Endothelial cell of umbilical vein (primary cell): ENCODE measurements at regions not wholly inside any gene's neighbourhood (a gene's known extent, or its start where the extent isn't known, plus 50 kb on each side); places are given as distances from the start of the nearest gene placed in this dataset.

ENCODE experiments used
- BruUV-seq: library from RNA; stranded (reverse); fragments of 400-500 nt; replicated peaks from 2 replicates; lab custom pipeline; 2021; lab: Mats Ljungman, UMichigan
- CTCF ChIA-PET: fragments of 300-600, 350-600 bp; sonication (Branson Sonifier 250); formaldehyde crosslinking; loops from one replicate; lab custom pipeline; 2021; ENCODE audit warnings: antibody characterized with exemption, inconsistent platforms; lab: Charles Lee
- POLR2A ChIA-PET: fragments of 300-600, 350-600 bp; sonication (Branson Sonifier 250); formaldehyde crosslinking; loops from one replicate; lab custom pipeline; 2021; ENCODE audit warnings: antibody characterized with exemption, inconsistent platforms; lab: Charles Lee
- DNase-seq: peaks from one replicate; pipeline ENCODE4 v3.0.0-alpha.2; 2011; ENCODE audit warnings: low read depth, low spot score
- FAIRE-seq: peaks from 2 replicates; lab custom pipeline; 2011; peaks lifted over from hg19 to GRCh38; lab: Jason Lieb, UNC
- H2AFZ ChIP-seq: 2 replicates; pipeline ENCODE4 v1.6.0; 2012; ENCODE audit warnings: low read depth, low read length, control low read depth, inconsistent platforms
- H3K27ac ChIP-seq: 2 replicates; pipeline ENCODE4 v1.5.1; 2011; ENCODE audit warnings: low read depth, mild to moderate bottlenecking, control low read depth, low read length, moderate library complexity; ENCODE audit not compliant: insufficient read depth
- H3K27me3 ChIP-seq, 2 experiments: 2 replicates each; pipeline versions ENCODE4 v1.6.0 to v1.6.1; 2011; ENCODE audit warnings: low read length in 2 of 2, mixed read lengths in 1 of 2; ENCODE audit not compliant: control insufficient read depth in 2 of 2, insufficient read depth in 2 of 2
- H3K36me3 ChIP-seq, 2 experiments: 2 replicates in 1 of 2; 3 replicates in 1 of 2; pipeline ENCODE4 v1.5.1; 2011; ENCODE audit warnings: low read length in 2 of 2, mild to moderate bottlenecking in 1 of 2, moderate library complexity in 1 of 2; ENCODE audit not compliant: control insufficient read depth in 2 of 2, insufficient read depth in 2 of 2; ENCODE audit errors: extremely low read depth in 1 of 2
- H3K4me1 ChIP-seq: 3 replicates; pipeline ENCODE4 v1.5.1; 2011; ENCODE audit warnings: mild to moderate bottlenecking, low read length; ENCODE audit not compliant: control insufficient read depth, insufficient read depth; ENCODE audit errors: extremely low read depth
- H3K4me2 ChIP-seq: 2 replicates; pipeline ENCODE4 v1.6.1; 2011; ENCODE audit warnings: low read length, control low read depth, mixed read lengths; ENCODE audit not compliant: insufficient read depth
- H3K4me3 ChIP-seq, 3 experiments: fragments of 200-600 bp in 1 of 3; sonication (generic), shearing (Covaris generic) in 1 of 3; replicated peaks in 1 of 3; 2 replicates each; pipeline ENCODE4 v1.5.1; 2011 to 2016; ENCODE audit warnings: control low read depth in 3 of 3, low read length in 3 of 3, mild to moderate bottlenecking in 2 of 3, inconsistent platforms in 1 of 3, low read depth in 1 of 3, moderate library complexity in 1 of 3; ENCODE audit not compliant: insufficient read depth in 1 of 3
- H3K79me2 ChIP-seq: 2 replicates; pipeline ENCODE4 v1.6.0; 2012; ENCODE audit warnings: low read length, inconsistent platforms; ENCODE audit not compliant: control insufficient read depth, insufficient read depth
- H3K9ac ChIP-seq: replicated peaks from 2 replicates; pipeline ENCODE3; 2011; ENCODE audit warnings: low read length, control low read depth; ENCODE audit not compliant: insufficient read depth; ENCODE audit errors: extremely low read depth
- H3K9me1 ChIP-seq: replicated peaks from 3 replicates; pipeline ENCODE4 v1.6.0; 2011; ENCODE audit warnings: mild to moderate bottlenecking, low read length; ENCODE audit not compliant: control insufficient read depth, insufficient read depth; ENCODE audit errors: extremely low read depth
- H3K9me3 ChIP-seq: replicated peaks from 2 replicates; pipeline ENCODE4 v1.5.1; 2012; ENCODE audit warnings: low read length, inconsistent platforms; ENCODE audit not compliant: control insufficient read depth, insufficient read depth
- H4K20me1 ChIP-seq: replicated peaks from 2 replicates; pipeline ENCODE3; 2011; ENCODE audit warnings: mild to moderate bottlenecking, low read length; ENCODE audit not compliant: control insufficient read depth, insufficient read depth; ENCODE audit errors: extremely low read depth
- EZH2 ChIP-seq: IDR thresholded peaks from 2 replicates; pipeline ENCODE4 v1.6.1; 2012; ENCODE audit warnings: borderline replicate concordance, low read depth, mild to moderate bottlenecking, moderate library complexity, low read length, inconsistent platforms; ENCODE audit not compliant: severe bottlenecking
- FOS ChIP-seq: IDR thresholded peaks from 2 replicates; pipeline ENCODE4 v1.6.1; 2011; ENCODE audit warnings: mild to moderate bottlenecking, low read length, moderate library complexity, borderline replicate concordance; ENCODE audit not compliant: insufficient read depth
- GATA2 ChIP-seq: IDR thresholded peaks from 2 replicates; pipeline ENCODE4 v1.7.0; 2011; ENCODE audit warnings: low read depth, mild to moderate bottlenecking, moderate library complexity, mixed read lengths, low read length; ENCODE audit not compliant: insufficient read length, insufficient read depth
- JUN ChIP-seq: IDR thresholded peaks from 2 replicates; pipeline ENCODE4 v1.6.1; 2011; ENCODE audit warnings: borderline replicate concordance, low read depth; ENCODE audit not compliant: insufficient read length, insufficient read depth
- MYC ChIP-seq: IDR thresholded peaks from one replicate; pipeline ENCODE4 v1.6.1; 2011; ENCODE audit warnings: mild to moderate bottlenecking, low read depth, low read length
- POLR2A ChIP-seq: IDR thresholded peaks from 2 replicates; pipeline ENCODE4 v1.6.1; 2012; ENCODE audit warnings: low read depth, mild to moderate bottlenecking, control low read depth, low read length
- POLR2AphosphoS5 ChIP-seq: IDR thresholded peaks from 2 replicates; pipeline ENCODE4 v1.6.1; 2012; ENCODE audit warnings: low read depth, mild to moderate bottlenecking, control low read depth, low read length, moderate library complexity; ENCODE audit not compliant: insufficient read depth
- dilution Hi-C: fragments of 300-500 bp; cut with MboI; formaldehyde crosslinking; loops from one replicate; pipeline ENCODE4 v1.15.0; 2019; ENCODE audit warnings: low sequenced_read_pairs; ENCODE audit not compliant: extremely low pct_ligation_motif_present
- intact Hi-C: fragments of 100-400 bp; cut with micrococcal nuclease; formaldehyde crosslinking; loops from one replicate; pipeline ENCODE4 v1.10.0; 2022
- TF ChIP-seq, protein P1 (sequence below): IDR thresholded peaks from 2 replicates; pipeline ENCODE4 v1.6.1; 2011; ENCODE audit not compliant: insufficient read depth, insufficient read length

DNA sequence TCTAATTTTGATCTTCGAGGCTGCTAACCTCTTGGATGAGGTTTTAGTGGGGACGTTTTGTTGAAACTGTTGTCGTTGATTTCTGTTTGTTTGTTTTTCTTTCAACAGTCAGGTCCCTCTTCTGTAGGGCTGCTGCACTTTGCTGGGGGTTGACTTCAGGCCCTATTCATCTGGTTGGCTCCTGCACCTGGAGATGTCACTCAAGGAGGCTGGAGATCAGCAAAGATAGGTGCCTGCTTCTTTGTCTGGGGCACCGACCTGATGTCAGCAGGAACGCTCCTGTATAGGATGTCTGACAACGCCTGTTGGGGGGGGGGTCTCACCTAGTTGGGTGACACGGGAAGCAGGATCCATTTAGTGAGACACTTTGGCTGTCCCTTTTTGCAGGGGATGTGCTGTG, 915.6 kb upstream of the CHAC2 start:
- intact Hi-C loops (no loop called here), dilution Hi-C loops (no loop called here)
- Histone ChIP-seq H3K9me3 (no peaks in the 10 kb centered on the region), H3K36me3 (no peaks in the 10 kb centered on the region), H3K27me3 (no peaks in the 10 kb centered on the region), H3K9me1 (no peaks in the 10 kb centered on the region), H3K27ac (no peak overlapping the region), H3K4me3 (no peak overlapping the region), H4K20me1 (no peaks in the 10 kb centered on the region), H3K79me2 (no peaks in the 10 kb centered on the region), H3K4me2 (no peak overlapping the region), H2AFZ (no peak overlapping the region), H3K9ac (no peak overlapping the region), H3K4me1 (no peaks in the 10 kb centered on the region)
- DNase-seq (no peak), FAIRE-seq (no peak)
- no TSS peak for BruUV-seq
- ChIA-PET POLR2A (no interaction called here), CTCF (no interaction called here)
- TF ChIP-seq FOS (no peak), JUN (no peak), POLR2A (no peak), POLR2AphosphoS5 (no peak), EZH2 (no peak), MYC (no peak), GATA2 (no peak)
- TF ChIP-seq, protein P1, sequence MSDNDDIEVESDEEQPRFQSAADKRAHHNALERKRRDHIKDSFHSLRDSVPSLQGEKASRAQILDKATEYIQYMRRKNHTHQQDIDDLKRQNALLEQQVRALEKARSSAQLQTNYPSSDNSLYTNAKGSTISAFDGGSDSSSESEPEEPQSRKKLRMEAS = no peak

DNA sequence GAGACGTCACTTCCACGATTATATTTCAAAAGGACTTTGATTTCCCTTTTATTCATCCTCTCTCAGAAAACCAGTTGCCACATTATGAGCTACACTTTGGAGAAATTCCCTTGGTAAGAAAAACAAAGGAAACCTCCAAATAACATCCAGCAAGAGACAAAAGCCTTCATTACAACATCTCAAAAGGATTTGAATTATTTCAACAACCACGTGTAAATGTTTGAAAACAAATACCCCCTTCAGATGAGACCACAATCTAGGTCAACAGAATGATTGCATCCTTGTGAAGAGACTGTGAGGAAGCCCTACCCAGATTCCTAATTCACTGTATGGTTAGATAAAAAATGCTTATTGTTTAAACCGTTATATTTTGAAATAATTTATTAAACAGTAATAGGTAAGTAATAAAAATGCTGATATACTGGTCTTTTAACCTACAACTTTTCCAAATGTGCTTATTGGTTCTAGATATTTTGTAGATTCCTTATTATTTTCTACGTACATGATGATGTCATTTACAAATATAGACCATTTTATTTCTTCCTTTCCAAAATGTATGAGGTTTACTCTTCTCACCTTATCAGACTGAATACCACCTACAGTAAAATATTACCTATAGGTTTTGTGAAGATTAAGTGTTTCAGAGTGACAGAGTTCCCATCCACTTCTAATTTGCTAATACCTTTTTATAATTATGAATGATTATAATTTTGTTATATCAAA, 922.7 kb upstream of the CHAC2 start:
- TF ChIP-seq, protein P1 = no peak
- TF ChIP-seq POLR2A = no peak
- no peak for TF ChIP-seq MYC
- no peak overlapping the region for H3K4me3 ChIP-seq
- H3K9me1 ChIP-seq = no peaks in the 10 kb centered on the region
- H3K36me3 ChIP-seq = no peaks in the 10 kb centered on the region
- dilution Hi-C loops = no loop called here
- intact Hi-C loops = no loop called here
- H3K4me2 ChIP-seq = no peak overlapping the region
- FAIRE-seq (no peak), DNase-seq (no peak)
- no peak overlapping the region for H3K27ac ChIP-seq
- no peaks in the 10 kb centered on the region for H3K9me3 ChIP-seq
- H4K20me1 ChIP-seq = no peaks in the 10 kb centered on the region
- no peaks in the 10 kb centered on the region for H3K27me3 ChIP-seq
- H3K9ac ChIP-seq = no peak overlapping the region
- no peaks in the 10 kb centered on the region for H3K79me2 ChIP-seq
- no peak overlapping the region for H2AFZ ChIP-seq
- no peaks in the 10 kb centered on the region for H3K4me1 ChIP-seq
- ChIA-PET CTCF (no interaction called here), POLR2A (no interaction called here)
- no TSS peak for BruUV-seq
